Stimulated activated CD4-positive, alpha-beta T cell treated with anti-CD3 and anti-CD28 coated beads, Interleukin-1b, Interleukin-23, amount 100 ng/mL, for 48 hours (primary cell): ENCODE measurements at regions not wholly inside any gene's neighbourhood (a gene's known extent, or its start where the extent isn't known, plus 50 kb on each side); places are given as distances from the start of the nearest gene placed in this dataset.

Experiments used
- DNase-seq: peaks from one replicate; pipeline ENCODE4 v3.0.0-alpha.2; 2020

DNA sequence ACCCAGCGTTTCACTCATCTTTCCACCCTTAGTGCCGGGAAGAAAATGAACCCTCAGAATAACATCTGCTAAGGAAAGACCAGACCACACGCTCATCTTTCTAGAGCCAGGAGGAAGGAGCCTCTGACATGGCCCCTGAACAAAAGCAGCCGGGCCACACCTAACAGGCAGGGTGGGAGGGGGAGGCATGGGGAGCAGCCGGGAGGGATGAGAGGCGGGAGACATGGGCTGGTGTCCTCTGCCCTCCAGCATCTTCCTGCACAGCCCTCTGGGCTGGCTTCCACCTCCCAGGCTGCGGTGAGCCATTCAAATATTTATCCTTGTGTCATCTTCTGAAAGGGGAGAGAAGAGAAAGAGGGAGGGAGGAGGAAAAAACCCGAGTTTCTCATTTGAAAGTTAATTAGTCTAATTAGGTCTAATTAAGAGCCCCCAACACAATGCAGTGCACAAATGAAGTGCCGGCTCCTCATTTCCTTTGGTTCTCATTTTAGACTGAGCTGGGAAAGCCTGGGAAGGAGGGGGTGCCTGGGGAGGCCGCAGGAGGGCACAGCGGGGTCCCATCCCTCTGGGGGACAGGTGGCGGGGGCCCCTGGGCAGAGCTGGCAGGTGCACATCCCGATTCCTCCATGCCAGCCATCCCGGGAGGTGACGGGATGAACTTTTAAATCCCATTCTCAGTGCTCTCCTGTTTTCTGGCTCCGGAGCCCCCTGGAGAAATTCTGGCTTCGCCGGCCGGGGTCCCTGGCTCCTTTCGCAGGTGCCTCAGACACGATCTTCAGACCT, 90.5 kb downstream of the ENGASE start:
- DNase-seq, result no peak

DNA sequence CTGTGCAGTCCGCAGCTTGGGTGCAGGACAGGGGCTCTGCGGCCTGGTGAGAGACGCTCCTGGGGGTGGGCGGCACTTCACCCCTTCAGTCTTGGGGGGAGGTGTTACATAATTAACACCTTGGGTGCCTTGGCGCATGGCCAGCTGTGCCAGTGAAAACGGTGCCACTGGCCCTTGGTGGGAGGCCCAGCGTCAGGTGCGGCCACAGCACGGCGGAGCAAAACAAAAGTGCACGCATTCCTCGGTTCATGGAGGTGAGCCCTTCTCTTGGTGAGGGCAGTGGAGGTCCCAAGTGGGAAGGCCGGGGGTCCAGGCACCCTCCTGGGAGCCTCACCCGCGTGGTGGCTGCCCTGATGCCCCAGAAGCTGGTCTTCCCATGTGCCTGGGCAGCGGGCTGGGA, 89.8 kb downstream of the ENGASE start:
- DNase-seq, result no peak

GRCh38 chr17:79163071-79163470, 88.4 kb downstream of the ENGASE start:
- DNase-seq, result no peak

DNA sequence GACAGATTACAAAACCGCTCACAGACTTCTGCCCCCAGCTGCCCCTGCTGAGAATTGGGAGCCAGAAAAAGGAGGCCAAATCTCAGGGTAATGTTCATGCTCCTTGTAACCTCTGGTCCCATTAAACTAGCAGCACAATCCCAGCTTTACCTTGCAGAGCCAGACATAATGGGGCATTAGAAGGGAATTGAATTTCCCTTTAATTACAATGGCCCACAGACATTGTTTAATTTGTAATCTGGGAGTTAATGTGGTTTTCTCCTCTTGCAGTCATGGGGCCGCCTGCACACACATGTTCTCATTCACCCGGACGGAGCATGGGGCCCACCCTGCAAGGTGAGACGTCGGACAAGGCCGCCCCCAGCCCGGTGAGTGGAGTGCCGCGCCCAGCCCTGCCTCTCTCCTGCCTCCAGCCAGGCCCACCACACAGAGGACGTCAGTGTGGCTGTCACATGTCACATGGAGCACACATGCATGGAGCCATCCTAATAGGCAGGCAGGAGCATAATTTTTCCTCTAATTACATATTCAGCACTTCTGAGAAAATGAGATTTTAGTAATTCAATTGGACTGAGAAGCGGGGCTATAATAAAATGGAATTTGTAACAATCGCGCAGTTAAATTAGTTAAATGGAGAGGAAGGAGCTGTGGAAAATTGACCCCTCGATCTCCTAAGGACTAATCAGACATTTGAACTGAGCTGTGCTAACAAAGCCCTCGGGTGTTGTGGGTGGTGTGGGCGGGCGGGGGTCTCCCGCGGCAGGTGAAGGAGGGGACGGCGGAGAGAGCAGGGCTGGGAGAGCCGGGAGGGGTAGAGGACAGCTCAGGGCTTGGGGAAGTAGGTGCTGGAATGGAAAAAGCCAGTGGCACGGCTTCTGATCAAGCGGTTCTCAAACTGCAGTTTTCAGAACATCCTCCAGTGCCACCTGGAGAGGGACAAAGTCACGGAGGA, 87.7 kb downstream of the ENGASE start:
- DNase-seq, result no peak

DNA sequence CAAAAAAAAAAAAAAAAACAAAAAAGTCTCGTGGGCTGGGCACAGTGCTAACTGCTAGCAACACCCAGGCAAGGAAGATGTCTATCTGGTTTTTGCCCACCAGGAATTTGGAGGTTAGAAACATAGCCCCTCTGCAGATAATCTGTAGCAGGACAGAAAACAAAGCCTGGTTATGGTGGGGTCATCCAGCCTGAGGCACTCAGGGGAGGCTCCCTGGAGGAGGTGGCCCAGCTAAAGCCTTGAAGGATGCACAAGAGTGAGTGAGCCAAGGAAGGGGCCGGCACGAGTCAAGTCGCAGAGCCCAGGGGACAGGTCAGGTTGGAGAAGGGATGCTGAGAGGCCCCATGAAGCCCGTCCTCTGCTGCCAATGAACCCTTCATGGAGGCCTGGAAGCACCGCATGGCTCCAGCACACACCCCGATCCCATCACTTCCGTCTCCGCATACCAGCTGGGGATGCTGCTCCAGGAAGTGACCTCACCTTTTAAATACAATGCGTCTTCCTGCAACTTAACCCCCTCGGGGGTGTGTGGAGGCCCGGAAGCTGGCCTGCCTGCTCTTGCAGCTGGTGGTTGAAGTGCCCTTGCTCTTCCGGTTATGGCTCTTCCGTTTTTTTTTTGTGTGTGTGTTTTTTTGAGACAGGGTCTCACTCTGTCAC, 86.5 kb downstream of the ENGASE start:
- DNase-seq, result peak; percentile 29

GRCh38 chr17:79159926-79160325, 85.3 kb downstream of the ENGASE start:
- DNase-seq, result no peak

GRCh38 chr17:79159471-79159870, 84.8 kb downstream of the ENGASE start:
- DNase-seq, result no peak

- no peak for DNase-seq
These were observed 82.0 kb downstream of the ENGASE start for GRCh38 chr17:79156463-79157095.

GRCh38 chr17:79155701-79156100, 81.1 kb downstream of the ENGASE start:
- DNase-seq, result no peak

DNA sequence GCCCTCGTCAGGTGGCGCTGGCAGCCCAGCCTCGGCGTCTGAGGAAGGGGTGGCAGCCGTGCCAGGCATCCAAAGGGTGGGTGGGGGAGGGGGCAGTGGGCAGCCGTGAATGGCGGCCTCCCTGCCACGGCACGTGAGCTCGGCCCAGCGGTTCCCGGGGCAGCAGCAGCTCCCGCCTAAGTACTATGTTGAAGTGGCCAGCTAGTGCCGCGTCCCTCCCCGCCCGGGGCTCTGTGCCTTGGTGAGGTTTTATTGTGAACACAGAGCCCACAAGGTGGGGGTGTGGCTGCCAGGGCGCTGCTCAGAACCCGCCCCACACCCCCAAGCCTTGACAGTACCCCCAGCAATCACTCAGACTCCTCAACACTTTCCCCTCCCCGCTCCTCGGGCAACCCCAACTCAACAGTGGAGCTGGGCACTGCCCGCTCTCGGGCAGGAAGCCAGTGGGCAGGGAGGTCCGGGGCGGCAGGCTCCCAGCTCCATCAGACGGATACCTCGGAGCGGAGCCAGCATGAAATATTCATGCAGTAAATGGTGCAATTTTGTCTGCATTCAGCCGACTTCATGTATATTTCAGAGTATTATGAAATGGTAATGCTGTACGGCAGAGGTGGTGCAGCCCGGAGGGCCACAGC, 80.4 kb downstream of the ENGASE start:
- no peak for DNase-seq

GRCh38 chr17:79154446-79154845, 79.8 kb downstream of the ENGASE start:
- DNase-seq, result no peak

GRCh38 chr17:79153367-79154130, 78.9 kb downstream of the ENGASE start:
- no peak for DNase-seq

DNA sequence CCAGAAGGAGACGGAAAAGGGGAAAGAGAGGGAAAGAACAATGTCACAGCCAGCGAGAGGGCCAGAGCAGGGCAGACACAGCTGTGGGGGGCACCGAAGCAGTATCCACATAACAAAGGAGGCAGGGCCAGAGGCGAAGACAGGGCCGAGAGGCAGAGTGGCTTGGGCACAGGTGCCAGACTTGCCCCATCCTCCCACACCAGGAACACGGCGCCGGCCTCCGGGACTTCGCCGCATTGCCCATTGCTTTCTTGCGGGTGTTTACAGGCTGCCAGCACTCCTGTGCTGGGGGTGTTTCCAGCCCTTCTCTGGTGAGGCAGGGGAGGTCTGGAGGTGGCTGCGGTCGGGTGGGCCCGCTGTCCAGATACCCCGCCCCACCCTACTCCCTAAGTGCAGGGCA, 78.0 kb downstream of the ENGASE start:
- DNase-seq, result no peak

DNA sequence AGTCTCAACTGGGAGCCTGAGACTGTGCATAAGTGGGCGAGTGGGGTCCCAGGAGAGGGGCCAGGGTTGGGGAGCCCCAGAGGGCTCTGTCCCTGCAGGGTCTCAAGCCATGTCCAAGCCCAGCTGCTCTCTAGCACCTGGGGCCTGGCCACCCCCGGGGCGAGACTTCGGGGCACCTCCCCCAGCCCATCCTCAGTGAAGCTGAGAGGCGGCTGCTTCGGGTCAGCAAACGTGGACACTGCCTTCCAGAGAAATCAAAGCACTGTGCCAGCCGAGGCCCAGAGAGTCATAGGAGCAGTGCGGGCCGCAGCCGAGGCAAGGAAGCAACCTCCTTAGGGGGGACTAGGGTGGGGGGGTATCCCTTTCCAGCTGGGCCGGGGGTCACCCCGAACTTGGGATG, 77.5 kb downstream of the ENGASE start:
- DNase-seq, result no peak

GRCh38 chr17:79150799-79151198, 76.2 kb downstream of the ENGASE start:
- no peak for DNase-seq

GRCh38 chr17:79150035-79150733, 75.6 kb downstream of the ENGASE start:
- no peak for DNase-seq

DNA sequence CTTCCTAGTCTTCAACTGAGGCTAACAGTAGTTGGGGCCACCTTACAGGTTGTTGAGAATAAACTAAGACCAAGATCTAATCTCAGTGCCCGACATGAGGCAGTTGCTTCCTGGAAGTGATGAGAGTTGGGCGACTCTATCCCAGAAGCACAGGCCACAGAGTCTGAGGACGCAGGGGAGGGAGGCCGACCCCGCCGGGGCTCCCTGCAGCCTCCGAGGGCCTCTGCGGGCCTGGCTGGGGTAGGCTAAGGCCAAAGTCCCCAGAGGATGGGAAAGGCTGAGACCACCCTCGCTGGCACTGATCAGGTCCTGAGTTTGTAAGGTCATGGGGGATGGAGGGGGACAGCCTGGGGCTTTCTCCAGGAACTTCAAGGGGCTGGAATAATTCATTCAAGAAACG, 74.0 kb downstream of the ENGASE start:
- no peak for DNase-seq

DNA sequence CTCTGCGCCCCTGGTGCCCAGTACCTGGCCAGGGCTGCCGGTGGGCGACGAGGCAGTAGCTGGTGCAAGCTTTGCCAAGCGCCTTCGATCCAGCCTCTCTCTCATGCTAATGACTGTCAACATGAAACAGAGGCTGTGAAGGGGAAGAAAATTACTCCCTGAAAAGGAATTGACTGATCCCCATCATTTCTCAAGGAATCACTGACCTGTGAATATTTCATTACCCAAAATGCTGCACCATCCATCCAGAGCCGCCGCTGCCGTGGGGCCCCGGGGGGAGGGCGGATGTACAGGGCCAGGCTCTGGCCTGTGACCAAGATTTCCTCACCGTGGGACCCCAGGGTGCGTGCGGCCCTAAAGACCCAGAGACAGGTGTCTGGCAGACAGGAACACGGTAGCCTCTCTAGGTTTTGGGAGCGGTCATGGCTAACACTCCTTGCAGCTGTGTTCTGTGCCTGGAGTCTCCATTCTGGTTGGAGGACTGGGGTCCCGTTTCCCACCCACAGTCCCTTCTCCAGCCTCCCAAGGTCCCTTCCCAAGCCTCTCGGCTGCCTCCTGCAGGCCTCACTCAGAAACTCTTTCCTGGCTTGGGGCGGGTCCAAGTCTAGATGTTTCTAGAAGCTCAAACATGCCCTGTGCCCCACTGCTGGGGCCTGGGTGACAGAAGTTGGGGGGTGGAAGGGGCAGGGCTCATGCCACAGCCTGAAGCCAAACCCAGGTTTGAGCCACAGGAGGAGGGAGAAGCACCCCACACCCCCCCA, 73.3 kb downstream of the ENGASE start:
- DNase-seq, result no peak

DNA sequence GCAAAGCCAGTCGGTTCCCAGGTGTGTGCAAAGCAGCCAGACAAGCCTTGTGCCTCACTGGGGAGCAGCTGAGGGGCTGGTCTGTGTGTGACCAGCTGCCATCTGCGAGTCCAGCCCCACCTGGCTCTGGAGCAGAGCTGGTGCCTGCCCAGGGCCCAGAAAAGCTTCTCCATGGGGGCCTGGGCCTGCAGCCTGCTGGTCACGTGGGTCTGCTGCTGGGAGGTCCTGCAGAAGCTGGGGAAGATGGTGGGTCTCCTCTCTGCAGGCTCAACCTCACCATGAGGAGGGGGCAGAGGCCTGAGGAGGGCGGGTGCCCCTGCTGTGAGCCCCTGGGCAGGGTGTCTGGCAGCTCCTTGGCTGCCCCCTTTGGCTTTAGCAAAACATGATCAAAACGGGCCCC, 71.9 kb downstream of the ENGASE start:
- no peak for DNase-seq

DNA sequence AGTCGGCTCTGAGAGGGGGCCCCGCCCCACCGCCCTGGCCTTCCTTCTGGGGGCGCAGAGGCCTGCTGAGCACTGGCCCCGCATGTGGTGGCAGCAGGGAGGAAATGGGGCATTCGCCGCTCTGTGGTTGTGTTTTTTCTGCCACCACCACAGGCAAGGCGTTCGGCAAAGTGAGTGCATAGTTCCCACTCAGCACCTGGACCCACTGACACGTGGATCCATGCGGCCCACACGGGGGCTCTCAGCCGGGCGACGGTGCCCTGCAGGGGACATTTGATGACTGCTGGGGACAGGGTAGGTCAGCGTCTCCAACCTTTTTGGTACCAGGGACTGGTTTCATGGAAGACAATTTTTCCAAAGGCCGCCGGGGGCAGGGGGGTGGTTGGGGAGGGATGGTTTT, 70.9 kb downstream of the ENGASE start:
- no peak for DNase-seq
